HG03460 (cell line): ENCODE measurements at regions not wholly inside any gene's neighbourhood (a gene's known extent, or its start where the extent isn't known, plus 50 kb on each side); places are given as distances from the start of the nearest gene placed in this dataset.

Experiments
- ATAC-seq: cut with Tn5 transposase; IDR thresholded peaks from one replicate; pipeline ENCODE4 v1.9.1; 2021; ENCODE audit not compliant: unreplicated experiment

- ATAC-seq, result peak; percentile 91
Measured at GRCh38 chr6:166106076-166106686, 61.5 kb downstream of the TBXT start.

GRCh38 chr6:166105341-166106075 lies 62.1 kb downstream of the TBXT start:
- no peak for ATAC-seq

GRCh38 chr6:166104872-166105271 lies 62.8 kb downstream of the TBXT start:
- ATAC-seq, result no peak

GRCh38 chr6:166104107-166104506 lies 63.5 kb downstream of the TBXT start:
- no peak for ATAC-seq

- no peak for ATAC-seq
Measured at GRCh38 chr6:166101819-166102419, 65.7 kb downstream of the TBXT start.

- peak; percentile 76 for ATAC-seq
Measured at GRCh38 chr6:166097914-166098522, 69.6 kb downstream of the TBXT start.

- no peak for ATAC-seq
Measured at GRCh38 chr6:166087852-166088251, 79.8 kb downstream of the TBXT start.

- no peak for ATAC-seq
Measured at GRCh38 chr6:166087246-166087645, 80.4 kb downstream of the TBXT start.

GRCh38 chr6:166085500-166085899 lies 82.2 kb downstream of the TBXT start:
- no peak for ATAC-seq

- no peak for ATAC-seq
Measured at GRCh38 chr6:166084951-166085350, 82.7 kb downstream of the TBXT start.

- no peak for ATAC-seq
Measured at GRCh38 chr6:166079841-166080240, 87.8 kb downstream of the TBXT start.

GRCh38 chr6:166078294-166078693 lies 89.4 kb downstream of the TBXT start:
- ATAC-seq, result no peak

GRCh38 chr6:166076625-166077024 lies 91.0 kb downstream of the TBXT start:
- no peak for ATAC-seq

- no peak for ATAC-seq
Measured at GRCh38 chr6:166075925-166076324, 91.7 kb downstream of the TBXT start.

- no peak for ATAC-seq
Measured at GRCh38 chr6:166075186-166075585, 92.5 kb downstream of the TBXT start.

GRCh38 chr6:166073082-166073481 lies 94.6 kb downstream of the TBXT start:
- ATAC-seq, result no peak

- no peak for ATAC-seq
Measured at GRCh38 chr6:166068768-166069167, 98.9 kb downstream of the TBXT start.

GRCh38 chr6:166058064-166058739 lies 109.4 kb downstream of the TBXT start:
- no peak for ATAC-seq

GRCh38 chr6:166057431-166057830 lies 110.2 kb downstream of the TBXT start:
- no peak for ATAC-seq

GRCh38 chr6:166056637-166057036 lies 111.0 kb downstream of the TBXT start:
- no peak for ATAC-seq

- ATAC-seq, result no peak
Measured at GRCh38 chr6:166055801-166056200, 111.8 kb downstream of the TBXT start.
